Fibroblast of the aortic adventitia (primary cell): ENCODE measurements at regions not wholly inside any gene's neighbourhood (a gene's known extent, or its start where the extent isn't known, plus 50 kb on each side); places are given as distances from the start of the nearest gene placed in this dataset.
A peak's percentile ranks its signal among the peaks of the same experiment; 100 is the strongest.
"Not testable (repeated sequence)": the region's sequence is repeated elsewhere in the genome, so short reads cannot be mapped to it uniquely, and the experiment has no call there.

Experiments
- DNase-seq: peaks from one replicate; pipeline ENCODE4 v3.0.0-alpha.2; 2010; ENCODE audit warnings: low read depth
- H3K4me3 ChIP-seq: 2 replicates; pipeline ENCODE4 v1.5.1; 2011; ENCODE audit warnings: low read depth, mild to moderate bottlenecking, control low read depth, low read length, moderate library complexity

DNA sequence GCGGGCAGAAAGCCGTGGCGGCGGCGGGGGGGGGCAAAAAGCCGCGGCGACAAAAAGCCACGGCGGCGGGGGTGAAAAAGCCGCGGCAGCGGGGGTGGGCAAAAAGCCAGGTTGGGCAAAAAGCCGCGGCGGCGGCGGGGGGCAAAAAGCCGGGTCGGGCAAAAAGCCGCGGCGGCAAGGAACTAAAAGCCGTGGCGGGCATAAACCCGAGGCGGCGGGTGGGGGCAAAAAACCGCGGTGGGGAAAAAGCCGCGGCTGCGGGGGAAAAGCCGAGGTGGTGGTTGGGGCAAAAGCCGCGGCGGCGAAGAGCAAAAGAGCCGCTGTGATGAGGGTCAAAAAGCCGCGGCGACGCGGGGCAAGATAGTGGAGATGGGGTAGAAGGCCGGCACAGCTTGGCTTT is 1834.2 kb downstream of the FOXD4L5 start:
- DNase-seq, H3K4me3 ChIP-seq: not testable (repeated sequence)

DNA sequence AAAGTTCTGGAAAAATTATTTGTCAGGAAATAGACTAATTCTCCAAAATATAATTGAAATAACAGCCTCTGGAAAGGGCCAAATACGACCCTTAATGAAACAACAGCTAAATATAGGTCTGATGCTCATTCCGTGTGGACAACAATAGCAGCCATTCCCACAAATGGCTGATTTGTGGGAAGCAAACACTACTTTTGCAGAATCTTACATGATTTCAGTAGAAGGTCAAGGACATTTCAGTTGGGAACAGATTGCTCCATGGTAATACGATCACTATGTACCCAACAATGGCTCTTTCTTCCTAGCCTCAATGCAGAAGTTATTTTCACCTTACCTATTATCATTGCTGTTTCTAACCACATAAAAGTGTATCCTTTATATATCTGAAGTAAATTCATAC is 1859.9 kb downstream of the FOXD4L5 start:
- not testable (repeated sequence) for DNase-seq, H3K4me3 ChIP-seq

DNA sequence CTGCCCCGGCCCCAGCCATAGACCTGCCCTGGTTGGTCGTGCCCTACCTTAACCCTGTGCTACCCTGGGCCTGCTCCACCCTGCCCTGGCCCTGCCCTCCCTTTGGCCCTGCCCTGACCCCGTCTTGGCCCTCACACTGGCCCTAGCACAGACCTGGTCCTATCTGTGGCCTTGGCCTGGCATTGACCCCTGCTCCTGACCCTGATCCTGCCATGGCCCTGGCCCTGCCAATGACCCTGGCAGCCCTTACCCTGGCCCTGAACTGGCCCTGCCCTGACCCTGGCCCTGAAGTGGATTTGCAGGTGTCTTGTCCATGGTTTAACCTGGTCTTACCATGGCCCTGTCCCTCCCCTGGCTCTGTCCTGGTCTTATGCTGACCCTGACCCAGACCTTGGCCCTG is 1894.1 kb downstream of the FOXD4L5 start:
- H3K4me3 ChIP-seq, DNase-seq: not testable (repeated sequence)

DNA sequence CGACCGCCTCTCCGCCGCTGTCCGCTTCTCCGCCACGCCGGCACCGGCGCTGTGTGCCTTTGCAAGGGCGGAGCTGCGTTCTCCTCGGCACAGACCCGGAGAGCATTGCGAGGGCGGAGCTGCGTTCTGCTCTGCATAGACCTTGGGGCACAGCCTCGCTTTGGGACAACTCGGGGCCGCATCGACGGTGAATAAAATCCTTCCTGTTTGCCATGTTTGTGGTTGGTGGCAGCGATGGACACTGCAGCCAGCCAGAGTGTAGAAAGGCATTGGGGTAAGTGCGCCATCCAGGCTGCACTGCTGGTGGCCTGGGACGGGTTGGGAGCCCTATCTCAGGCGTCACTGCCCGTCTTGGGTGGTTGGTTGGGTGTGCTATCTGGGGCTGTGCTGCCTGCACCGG is 1899.5 kb downstream of the FOXD4L5 start:
- DNase-seq, H3K4me3 ChIP-seq: not testable (repeated sequence)

DNA sequence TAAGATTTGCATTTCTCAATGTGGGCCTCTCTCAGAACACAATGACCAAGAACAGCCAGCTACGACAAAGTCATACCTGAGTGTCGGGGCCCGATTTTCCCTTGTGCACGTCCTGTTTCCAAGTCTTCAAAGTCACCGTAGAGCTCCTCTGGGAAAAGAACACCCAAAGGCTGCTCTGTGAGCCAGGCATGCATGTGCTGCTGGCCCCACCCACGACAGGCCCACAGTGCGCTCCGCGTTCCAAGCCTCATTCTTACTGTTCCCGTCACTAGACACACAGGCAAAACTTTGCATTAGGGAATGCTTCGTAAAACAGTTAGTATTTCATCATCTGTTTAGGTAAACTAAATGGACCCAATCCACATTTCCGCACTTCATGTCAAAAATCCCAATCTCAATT is 1905.1 kb downstream of the FOXD4L5 start:
- DNase-seq, H3K4me3 ChIP-seq: not testable (repeated sequence)

DNA sequence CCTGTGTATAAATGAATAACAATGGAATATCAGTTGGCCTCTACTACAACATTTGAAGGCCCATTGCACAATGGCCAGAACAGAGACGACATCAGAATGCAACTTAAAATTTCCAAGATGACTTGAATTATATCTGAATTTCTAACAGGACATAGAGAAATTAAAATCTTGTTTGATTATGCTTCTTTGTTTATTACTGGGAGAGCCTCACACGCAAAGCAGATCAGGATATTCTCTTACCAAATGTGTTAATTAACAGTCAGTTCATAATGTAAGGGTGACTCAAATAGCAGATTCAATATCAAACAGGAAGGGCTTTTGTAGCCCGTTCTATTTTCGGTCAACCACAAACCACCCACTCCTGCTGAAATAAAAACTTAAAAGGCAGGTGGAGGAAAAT is 1930.8 kb downstream of the FOXD4L5 start:
- DNase-seq, H3K4me3 ChIP-seq: not testable (repeated sequence)

DNA sequence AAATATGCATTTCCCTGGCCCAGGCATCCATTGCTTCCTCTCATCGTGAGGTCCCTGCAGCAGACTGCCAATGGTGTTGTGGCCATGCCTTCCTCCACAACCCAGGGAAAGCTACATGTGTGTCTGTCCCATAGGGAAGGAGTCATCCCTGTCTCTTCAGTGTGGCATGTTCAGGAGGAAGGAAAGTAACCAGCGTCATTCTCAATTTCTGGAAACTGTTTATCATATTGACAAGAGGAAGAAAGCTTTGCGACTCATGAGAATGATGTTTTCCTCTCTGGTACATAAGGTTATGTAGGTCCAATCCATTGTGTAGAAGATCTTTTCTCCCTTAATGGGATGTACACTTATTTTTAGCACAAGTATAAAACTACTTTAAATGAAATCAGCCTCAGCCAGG is 1937.7 kb downstream of the FOXD4L5 start:
- not testable (repeated sequence) for DNase-seq, H3K4me3 ChIP-seq

DNA sequence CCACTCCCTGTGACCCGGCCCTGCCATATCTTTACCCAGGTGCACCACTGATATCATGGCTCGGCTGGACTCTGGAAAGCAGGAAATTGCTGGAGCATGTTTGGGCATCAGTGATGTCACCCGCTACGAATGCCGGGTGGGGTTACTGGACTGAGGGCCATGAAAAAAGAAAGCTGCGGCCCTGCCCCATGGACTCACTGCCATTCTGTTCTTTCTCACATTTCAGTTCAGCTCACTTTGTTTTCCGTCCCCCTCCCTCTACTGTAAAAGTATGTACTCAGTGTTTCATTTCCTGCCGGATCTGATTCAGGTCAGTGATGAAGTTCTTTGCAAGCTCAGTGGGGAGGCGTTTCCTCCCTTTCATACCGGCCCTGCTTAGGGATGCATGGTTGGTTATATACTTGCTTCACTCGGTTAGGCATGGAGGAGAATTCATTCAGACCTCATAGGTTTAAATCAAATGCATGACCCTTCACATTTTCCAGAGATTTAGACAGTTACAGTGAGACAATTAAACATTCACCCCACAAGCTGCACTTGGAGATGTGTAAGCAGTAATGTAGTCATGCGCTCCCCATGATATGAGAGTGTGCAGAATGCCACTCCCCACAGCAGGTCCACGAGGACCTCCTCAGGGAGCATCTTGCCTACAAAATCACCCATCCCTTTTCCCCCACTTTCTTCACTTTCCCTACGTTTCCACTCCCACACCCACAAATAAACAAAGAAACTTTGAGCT is 1938.5 kb downstream of the FOXD4L5 start:
- not testable (repeated sequence) for H3K4me3 ChIP-seq
- peak; percentile 75 for DNase-seq

DNA sequence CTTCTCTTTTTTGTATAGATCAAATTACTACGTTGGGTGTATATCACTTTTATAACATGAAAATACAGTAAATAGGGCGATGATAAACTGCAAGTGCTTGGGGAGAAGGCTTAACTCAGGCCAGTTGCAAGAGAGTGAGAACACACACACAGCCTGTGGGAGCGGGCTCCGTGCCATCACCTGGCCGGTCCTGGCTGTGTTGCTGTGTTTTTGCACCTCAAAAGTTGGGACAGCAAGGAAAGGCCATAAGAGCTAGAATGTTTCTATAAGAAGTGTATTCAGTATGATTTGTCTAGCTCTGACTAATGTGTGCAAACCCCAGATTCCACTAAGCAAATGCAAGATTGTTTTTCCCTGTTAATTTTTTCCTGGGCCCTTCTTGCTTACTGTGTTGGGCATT is 1940.6 kb downstream of the FOXD4L5 start:
- not testable (repeated sequence) for DNase-seq, H3K4me3 ChIP-seq

DNA sequence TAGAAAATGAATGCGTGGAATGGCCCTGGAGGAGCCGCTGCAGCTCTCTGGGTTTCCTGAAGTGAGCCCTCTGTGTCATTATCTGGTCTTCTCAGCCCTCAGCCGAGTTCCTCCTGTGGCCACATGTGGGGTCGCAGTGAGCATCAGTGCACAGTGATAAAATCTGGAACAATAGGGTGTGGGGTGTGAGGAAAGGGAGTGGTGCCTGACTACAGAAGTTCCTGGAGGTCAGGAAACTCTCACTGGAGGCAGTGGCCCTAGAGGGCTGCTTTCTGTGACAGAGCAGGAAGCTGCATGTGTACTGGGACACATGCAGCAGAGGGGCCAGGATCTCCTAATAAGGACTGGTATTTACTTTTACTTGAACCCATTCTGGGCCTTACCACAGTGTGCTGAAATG is 1942.5 kb downstream of the FOXD4L5 start:
- not testable (repeated sequence) for H3K4me3 ChIP-seq, DNase-seq

DNA sequence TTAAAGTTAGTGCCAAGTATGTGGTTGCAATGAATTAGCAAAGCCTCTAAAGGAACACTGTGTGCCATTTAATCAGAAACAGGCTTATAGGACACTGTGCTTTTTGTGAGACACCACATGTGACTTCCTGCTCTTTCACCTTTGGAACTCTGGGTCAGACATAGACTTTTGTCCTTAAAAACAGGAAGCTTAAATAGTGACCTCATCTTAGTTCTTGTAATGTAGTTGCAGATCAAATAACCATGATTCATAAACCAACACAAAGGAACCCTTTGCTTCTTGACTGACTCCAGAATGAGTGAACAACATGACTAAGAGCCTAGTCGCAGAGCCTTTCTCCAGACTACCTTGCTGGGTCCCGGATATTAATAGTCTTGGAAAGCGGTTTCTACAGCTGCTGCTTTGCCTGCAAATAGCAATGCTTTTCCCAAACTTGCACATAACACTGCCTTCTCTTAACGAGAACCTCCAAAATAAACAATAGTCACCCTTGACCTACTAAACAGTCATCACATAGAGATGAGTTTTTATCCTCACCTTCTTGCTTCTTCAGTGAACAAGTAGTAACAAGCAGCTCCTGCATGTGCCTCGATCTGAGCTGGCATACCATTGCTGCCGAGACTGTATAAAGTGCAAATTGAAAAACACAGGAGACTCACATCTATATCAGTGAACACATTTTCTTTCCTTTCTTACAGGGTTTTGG is 1947.0 kb downstream of the FOXD4L5 start:
- not testable (repeated sequence) for H3K4me3 ChIP-seq

DNA sequence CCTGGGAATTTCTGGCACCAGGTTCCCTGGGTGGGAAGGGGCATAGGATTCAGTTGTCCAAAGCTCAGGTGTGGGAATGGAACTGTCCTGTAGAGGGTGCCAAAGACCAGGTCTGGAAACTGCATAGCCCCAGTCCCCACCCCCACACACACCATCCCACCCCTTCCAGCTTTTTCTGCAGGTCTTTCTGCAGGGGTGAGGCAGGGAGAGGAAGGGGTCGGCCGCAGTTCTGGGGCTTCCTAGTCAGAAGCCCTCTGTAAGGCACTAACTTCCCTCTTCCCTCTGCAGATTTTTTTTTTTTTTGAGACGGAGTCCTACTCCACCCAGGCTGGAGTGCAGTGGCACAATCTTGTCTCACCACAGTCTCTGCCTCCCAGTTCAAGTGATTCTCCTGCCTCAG is 1949.7 kb downstream of the FOXD4L5 start:
- not testable (repeated sequence) for H3K4me3 ChIP-seq, DNase-seq

More for the DNA sequence above, 1947.0 kb downstream of the FOXD4L5 start:
- peak; percentile 48 for DNase-seq

DNA sequence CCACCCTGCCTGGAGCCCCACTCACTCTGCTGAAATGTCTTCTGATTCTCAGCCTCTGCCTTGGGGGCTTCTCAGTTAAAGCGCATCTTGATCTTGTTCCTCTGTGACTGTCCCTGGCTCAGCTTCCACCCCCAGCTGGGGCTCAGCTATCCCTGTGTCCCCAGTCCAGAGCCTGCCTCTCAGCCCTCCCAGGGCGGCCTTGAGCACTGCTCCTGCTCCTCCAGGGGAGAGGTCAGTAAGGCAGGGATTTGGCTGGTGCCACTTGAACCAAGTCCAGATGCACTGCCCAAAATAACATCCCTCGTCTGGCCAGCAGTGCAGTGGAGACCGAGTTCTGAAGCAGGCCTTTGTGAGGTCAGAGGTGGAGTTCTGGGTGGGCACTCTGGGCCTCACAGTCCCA is 1950.8 kb downstream of the FOXD4L5 start:
- not testable (repeated sequence) for DNase-seq, H3K4me3 ChIP-seq

DNA sequence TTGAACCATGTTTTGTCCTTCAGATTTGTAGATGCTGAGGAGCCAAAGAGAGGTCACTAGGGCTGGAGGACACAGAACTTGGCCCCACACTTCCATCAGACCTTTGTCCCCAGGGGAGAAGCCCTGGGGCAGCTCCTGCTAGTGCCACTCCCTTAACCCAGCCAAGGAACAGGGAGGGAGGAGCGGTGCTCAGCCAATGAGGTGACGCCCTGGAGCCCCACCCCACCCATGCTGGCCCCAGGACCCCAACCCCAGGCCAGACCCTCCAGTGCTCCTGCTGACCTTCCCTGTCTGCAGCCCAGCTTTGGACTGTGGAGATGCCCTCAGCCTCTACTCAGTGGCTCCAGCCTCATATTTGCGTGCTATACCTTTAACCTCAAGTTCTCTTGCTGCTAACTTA is 1951.9 kb downstream of the FOXD4L5 start:
- not testable (repeated sequence) for DNase-seq, H3K4me3 ChIP-seq

DNA sequence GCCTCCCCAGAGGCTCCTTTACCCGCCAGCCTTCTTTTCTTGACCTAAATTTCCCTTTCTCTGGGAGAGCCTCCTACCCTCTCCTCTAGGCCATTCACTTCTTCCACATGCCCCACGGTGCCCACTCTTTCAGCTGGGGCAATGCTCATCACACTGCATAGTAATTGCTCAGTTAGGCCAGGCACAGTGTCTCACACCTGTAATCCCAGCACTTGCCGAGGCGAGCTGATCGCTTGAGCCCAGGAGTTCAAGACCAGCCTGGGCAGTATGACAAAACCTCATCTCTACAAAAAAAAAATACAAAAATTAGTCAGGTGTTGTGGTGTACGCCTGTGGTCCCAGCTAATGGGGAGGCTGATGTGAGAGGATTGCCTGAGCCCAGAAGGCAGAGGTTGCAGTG is 1956.7 kb downstream of the FOXD4L5 start:
- not testable (repeated sequence) for H3K4me3 ChIP-seq, DNase-seq

DNA sequence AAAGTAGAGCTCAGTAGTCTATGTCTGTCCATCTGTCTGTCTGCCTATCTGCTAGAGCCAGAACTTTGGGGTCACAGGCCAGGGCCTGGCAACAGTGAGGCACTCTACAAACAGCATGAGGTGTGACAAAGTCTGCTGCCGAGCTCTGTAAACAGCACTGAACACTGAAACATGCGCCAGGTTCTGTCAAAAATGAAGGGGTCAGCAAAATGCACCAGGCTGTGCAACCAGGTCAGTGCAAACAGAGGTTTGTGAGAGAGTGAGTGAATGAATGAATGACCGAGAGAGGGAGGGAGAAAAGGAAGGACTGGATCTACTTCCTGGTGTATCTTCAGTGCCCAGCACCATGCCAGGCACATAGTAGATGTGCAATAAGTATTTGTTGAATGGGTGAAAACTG is 1957.8 kb downstream of the FOXD4L5 start:
- not testable (repeated sequence) for H3K4me3 ChIP-seq, DNase-seq

DNA sequence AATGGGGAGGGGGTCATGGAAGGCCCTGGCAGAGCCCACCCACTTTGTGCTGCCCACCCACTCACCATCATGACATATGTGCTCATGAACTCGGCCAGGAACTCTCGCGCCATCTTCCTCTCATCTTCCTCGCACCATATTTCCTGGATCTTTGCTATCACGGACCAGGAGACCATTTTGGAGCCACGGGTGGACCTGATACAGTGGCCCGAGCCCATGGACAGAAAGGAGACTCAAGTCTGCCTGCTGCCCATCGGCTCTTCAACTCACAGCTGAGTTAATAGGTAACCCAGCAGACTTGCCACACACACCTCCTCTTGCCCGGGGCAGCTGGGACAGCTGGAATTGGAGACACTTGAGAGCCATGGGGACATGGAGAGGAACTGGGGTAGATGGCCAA is 1958.3 kb downstream of the FOXD4L5 start:
- not testable (repeated sequence) for H3K4me3 ChIP-seq, DNase-seq

DNA sequence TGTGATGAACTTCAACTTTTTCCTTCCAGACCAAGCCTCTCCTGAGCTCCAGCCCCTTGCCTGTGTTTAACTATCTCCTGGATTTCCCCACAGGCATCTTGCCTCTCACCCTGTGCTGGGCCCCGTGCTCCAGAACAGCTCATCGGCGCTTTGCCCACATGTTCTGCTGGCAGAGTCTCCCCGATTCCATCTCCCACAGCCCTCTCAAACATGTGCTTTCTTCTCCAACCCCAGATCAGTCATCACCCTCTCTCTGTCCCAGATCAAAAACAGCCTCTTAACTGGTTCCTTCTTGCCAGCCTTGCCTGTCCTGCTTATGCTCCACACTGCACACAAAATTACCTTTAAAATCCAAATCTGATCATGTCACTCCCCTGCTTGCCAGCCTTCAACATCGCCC is 1959.3 kb downstream of the FOXD4L5 start:
- H3K4me3 ChIP-seq, DNase-seq: not testable (repeated sequence)

DNA sequence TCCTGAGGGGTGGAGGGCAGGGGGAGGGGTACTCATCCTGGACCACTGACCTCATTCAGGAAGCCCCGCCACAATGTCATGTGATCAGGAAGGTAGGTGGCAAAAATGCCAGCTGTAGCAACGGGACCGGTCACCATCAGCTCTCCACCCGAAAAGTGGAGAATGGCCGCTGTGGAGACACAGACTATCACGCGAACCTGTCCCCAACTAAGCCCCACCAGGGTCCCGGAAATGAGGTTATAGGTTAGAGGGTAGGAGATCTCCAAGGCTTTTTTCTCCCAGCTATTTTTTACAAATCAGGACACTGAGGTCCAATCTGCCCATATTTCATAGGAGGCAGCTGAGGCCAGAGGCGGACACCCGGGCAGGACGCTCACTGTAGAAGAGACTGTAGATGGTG is 1966.9 kb downstream of the FOXD4L5 start:
- DNase-seq: not testable (repeated sequence)

DNA sequence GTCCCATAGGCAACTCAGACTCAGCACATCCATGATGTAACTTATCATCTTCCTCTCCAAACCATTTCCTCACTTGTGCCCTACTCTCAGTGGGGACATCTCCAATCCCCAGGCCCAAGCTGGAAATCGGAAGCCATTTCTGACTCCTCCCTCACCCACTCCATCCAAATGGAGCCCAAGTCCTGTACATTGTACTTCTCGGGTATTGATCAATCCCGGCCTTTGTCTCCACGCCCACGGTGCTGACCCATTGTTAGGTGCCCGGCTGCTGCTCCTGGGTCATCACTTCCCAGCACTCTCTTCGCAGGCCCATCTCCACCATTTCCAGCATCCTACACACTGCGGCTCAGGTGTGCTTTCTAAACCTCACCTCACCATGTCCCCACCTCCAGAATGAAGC is 1969.6 kb downstream of the FOXD4L5 start:
- not testable (repeated sequence) for DNase-seq, H3K4me3 ChIP-seq

More for the DNA sequence above, 1966.9 kb downstream of the FOXD4L5 start:
- H3K4me3 ChIP-seq: not testable (repeated sequence)
